ENCODE measurements at regions not wholly inside any gene's neighbourhood (a gene's known extent, or its start where the extent isn't known, plus 50 kb on each side); places are given as distances from the start of the nearest gene placed in this dataset.

DNA sequence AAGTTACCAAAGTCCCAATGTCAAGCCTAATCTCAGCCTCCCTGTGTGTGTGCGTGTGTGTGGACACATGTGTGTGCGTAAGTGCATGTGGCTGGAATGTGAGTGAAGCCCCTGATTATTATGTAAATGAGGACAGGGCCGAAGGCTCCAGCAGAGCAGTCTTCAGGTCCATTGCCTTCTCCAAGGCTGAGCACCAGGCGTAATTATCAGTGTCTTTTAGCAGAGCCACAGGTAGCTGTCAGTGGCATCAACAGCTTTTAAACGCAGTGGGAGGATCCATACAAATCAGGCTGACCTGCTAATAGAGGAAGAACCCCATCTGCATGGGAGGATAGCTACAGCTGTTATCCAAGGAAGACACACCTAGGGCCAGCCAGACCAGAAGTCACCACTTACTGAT lies 324.3 kb upstream of the MOCS1 start:
- CTCF ChIA-PET = no interaction called here

DNA sequence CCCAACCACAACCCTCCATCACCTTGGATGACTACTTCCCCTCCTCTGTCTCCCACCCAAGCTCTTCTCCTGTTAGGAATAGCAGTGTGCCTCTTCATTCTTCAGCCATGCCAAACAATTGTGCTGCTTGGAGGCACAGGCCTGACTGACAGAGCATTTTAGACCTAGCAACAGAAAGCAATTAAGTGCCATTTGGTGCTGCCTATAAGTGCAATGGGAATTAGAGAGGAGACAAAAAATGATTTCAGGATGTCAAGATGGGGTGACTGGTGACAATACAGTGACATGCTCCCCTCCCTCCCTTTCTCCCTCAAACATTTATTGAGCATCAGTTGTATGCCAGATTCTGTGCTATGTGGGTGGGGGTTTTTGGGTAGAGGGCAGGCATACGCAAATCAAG lies 322.6 kb upstream of the MOCS1 start:
- no peaks in the 10 kb centered on the region for H3K9me3 Mint-ChIP-seq (ENCODE audit: low read depth, unreplicated experiment)
- CTCF ChIA-PET = no interaction called here
- no TSS peak for BruUV-seq (replicated peaks)

More for the DNA sequence above, 324.3 kb upstream of the MOCS1 start:
- Mint-ChIP-seq H3K4me3 (ENCODE audit: low read depth, unreplicated experiment) (no peak overlapping the region), H3K27me3 (ENCODE audit: unreplicated experiment) (no peaks in the 10 kb centered on the region), H3K9me3 (ENCODE audit: low read depth, unreplicated experiment) (peaks cover 3% of the 10 kb centered on the region), H3K27ac (ENCODE audit: unreplicated experiment) (no peak overlapping the region), H3K36me3 (ENCODE audit: insufficient read depth, unreplicated experiment) (no peaks in the 10 kb centered on the region), H3K4me1 (ENCODE audit: low read depth, unreplicated experiment) (no peaks in the 10 kb centered on the region)
- DNase-seq = no peak
- TF ChIP-seq CTCF (IDR thresholded peaks at IDR 0.05; ENCODE audit: unreplicated experiment) = no peak
- intact Hi-C loops (cut with micrococcal nuclease; ENCODE audit: unreplicated experiment) = no loop called here
- no TSS peak for BruUV-seq (replicated peaks)

GRCh38 chr6:40256224-40256623 lies 322.0 kb upstream of the MOCS1 start:
- BruUV-seq (replicated peaks) = no TSS peak
- Mint-ChIP-seq H3K36me3 (ENCODE audit: insufficient read depth, unreplicated experiment) (no peaks in the 10 kb centered on the region), H3K4me1 (ENCODE audit: low read depth, unreplicated experiment) (no peaks in the 10 kb centered on the region), H3K9me3 (ENCODE audit: low read depth, unreplicated experiment) (no peaks in the 10 kb centered on the region), H3K27me3 (ENCODE audit: unreplicated experiment) (no peaks in the 10 kb centered on the region), H3K4me3 (ENCODE audit: low read depth, unreplicated experiment) (no peak overlapping the region), H3K27ac (ENCODE audit: unreplicated experiment) (no peak overlapping the region)
- DNase-seq = no peak
- TF ChIP-seq CTCF (IDR thresholded peaks at IDR 0.05; ENCODE audit: unreplicated experiment) = no peak
- intact Hi-C loops (cut with micrococcal nuclease; ENCODE audit: unreplicated experiment) = no loop called here
- CTCF ChIA-PET = no interaction called here

More for the DNA sequence above, 322.6 kb upstream of the MOCS1 start:
- H3K27me3 Mint-ChIP-seq (ENCODE audit: unreplicated experiment) = no peaks in the 10 kb centered on the region
- H3K4me3 Mint-ChIP-seq (ENCODE audit: low read depth, unreplicated experiment) = no peak overlapping the region
- intact Hi-C loops (cut with micrococcal nuclease; ENCODE audit: unreplicated experiment) = no loop called here
- H3K4me1 Mint-ChIP-seq (ENCODE audit: low read depth, unreplicated experiment) = no peaks in the 10 kb centered on the region
- DNase-seq = no peak
- no peak overlapping the region for H3K27ac Mint-ChIP-seq (ENCODE audit: unreplicated experiment)
- no peaks in the 10 kb centered on the region for H3K36me3 Mint-ChIP-seq (ENCODE audit: insufficient read depth, unreplicated experiment)
- TF ChIP-seq CTCF (IDR thresholded peaks at IDR 0.05; ENCODE audit: unreplicated experiment) = no peak

- Mint-ChIP-seq H3K4me1 (ENCODE audit: low read depth, unreplicated experiment) (no peaks in the 10 kb centered on the region), H3K36me3 (ENCODE audit: insufficient read depth, unreplicated experiment) (no peaks in the 10 kb centered on the region), H3K4me3 (ENCODE audit: low read depth, unreplicated experiment) (no peak overlapping the region), H3K27me3 (ENCODE audit: unreplicated experiment) (no peaks in the 10 kb centered on the region), H3K27ac (ENCODE audit: unreplicated experiment) (no peak overlapping the region), H3K9me3 (ENCODE audit: low read depth, unreplicated experiment) (peaks cover 3% of the 10 kb centered on the region)
- CTCF ChIA-PET = no interaction called here
- no peak for TF ChIP-seq CTCF (IDR thresholded peaks at IDR 0.05; ENCODE audit: unreplicated experiment)
- no TSS peak for BruUV-seq (replicated peaks)
- intact Hi-C loops (cut with micrococcal nuclease; ENCODE audit: unreplicated experiment) = no loop called here
- DNase-seq = no peak
Measured at GRCh38 chr6:40253420-40253819, 319.2 kb upstream of the MOCS1 start.
